ENCODE measurements at regions not wholly inside any gene's neighbourhood (a gene's known extent, or its start where the extent isn't known, plus 50 kb on each side); places are given as distances from the start of the nearest gene placed in this dataset.
"Not testable (repeated sequence)": the region's sequence is repeated elsewhere in the genome, so short reads cannot be mapped to it uniquely, and the experiment has no call there.

DNA sequence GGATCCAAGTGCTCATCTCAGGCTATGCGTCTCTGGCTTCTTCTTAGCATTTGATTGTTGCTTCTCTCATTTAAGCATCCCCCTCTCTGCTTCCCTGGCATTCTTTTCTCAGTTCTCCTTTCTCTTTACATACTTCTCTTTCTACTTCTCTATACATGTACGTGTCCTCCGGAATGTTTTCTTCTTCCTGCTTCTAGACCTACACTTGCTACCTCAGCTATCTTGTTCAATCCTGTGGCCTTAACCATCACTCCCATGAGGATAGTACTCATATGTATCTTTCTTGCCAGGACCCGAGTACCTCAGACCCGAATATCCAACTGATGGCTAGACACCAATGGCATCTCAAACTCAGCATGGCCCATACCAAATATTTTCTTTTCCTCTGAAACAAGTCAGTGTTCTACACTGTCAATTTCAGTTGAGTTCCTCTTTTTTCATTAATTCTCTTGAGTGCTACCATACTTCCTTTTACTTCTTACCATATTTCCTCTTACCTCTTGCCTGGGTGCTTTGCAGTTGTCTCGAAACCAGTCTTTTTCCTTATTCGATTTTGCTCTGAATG is 115.1 kb upstream of the SLC38A2 start:
- DNase-seq: no peak

- no peak for DNase-seq
Observed at GRCh38 chr12:46486588-46486987, 114.0 kb upstream of the SLC38A2 start.

DNA sequence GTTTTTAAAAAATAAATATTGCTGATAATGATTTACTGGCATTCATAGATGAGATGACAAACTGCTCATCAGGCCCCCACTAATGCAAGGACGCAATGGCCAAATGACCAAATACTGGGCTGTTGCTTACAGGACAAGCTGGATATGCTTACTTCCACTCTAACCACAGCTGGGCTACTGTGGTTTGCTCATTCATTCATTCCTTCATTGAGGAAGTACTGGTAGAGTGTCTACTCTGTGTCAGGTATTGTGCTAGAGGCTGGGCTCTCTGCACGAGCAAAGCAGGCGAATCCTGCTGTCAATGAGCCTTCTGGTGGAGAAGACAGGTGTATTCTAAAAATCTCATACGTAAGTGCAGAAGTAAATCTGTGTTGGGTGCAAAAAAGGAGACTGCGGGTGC is 113.3 kb upstream of the SLC38A2 start:
- DNase-seq: no peak

GRCh38 chr12:46484396-46485061 is 112.0 kb upstream of the SLC38A2 start:
- no peak for DNase-seq

GRCh38 chr12:46483572-46484395 is 111.2 kb upstream of the SLC38A2 start:
- no peak for DNase-seq

DNA sequence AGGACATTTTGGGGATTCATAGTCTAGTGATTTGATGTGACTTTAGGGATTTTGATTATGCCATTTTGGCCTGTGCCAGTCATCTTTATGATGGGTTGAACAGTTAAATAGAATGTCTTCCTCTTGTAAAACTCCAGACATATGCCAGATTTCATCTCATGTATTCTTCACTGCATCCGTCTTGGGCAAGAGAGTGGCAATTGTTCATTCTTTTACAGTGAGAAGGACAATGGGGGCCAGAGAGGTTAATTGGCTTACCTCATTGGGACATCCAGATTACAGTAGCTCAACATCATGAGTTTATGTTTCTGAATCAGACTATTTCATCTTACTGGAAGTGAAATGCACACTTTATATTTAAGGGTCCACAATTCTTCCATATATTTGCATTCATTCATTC is 108.2 kb upstream of the SLC38A2 start:
- no peak for DNase-seq

GRCh38 chr12:46480316-46480715 is 107.7 kb upstream of the SLC38A2 start:
- DNase-seq: no peak

DNA sequence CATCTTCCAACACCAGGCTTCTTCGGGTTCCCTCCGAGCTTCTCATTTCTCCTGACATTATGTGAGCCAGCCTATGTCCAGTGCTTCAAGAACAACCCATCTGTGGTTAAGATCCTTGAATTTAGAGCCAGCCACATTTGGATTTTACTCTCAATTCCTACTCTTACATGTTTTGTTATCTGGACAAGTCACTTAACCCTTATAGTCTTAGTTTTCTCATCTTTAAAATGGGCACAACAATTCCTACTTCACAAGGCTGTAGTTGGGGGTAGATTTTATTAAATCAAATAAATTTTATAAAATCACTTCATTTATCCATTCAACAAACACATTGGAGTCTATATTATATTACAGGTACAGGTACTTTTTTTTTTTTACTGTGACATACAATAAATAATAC is 105.5 kb upstream of the SLC38A2 start:
- no peak for DNase-seq

GRCh38 chr12:46477541-46477940 is 105.0 kb upstream of the SLC38A2 start:
- no peak for DNase-seq

DNA sequence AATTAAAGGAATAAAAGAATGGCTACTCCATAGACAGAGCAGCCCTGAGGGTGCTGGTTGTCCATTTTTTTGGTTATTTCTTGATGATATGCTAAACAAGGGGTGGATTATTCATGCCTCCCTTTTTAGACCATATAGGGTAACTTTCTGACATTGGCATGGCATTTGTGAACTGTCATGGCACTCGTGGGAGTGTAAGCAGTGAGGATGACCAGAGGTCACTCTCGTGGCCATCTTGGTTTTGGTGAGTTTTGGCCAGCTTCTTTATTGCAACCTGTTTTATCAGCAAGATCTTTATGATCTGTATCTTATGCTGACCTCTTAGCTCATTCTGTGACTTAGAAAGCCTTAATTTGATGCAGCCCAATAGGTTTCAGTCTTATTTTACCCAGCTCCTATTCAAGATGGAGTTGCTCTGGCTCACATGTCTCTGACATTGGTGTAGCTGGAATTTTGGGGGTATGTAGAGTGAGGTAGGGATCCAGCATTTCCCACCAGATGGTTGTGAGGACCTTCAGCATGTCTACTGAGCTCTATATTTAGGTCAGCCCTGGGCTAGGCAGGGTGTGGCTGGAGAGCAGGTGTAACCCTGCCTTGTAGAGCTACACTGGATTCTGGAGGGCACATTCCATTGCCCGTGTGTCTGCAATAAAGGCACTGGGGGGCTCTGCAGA is 103.5 kb upstream of the SLC38A2 start:
- no peak for DNase-seq

- DNase-seq: not testable (repeated sequence)
Observed at GRCh38 chr12:46474385-46474784, 101.8 kb upstream of the SLC38A2 start.

DNA sequence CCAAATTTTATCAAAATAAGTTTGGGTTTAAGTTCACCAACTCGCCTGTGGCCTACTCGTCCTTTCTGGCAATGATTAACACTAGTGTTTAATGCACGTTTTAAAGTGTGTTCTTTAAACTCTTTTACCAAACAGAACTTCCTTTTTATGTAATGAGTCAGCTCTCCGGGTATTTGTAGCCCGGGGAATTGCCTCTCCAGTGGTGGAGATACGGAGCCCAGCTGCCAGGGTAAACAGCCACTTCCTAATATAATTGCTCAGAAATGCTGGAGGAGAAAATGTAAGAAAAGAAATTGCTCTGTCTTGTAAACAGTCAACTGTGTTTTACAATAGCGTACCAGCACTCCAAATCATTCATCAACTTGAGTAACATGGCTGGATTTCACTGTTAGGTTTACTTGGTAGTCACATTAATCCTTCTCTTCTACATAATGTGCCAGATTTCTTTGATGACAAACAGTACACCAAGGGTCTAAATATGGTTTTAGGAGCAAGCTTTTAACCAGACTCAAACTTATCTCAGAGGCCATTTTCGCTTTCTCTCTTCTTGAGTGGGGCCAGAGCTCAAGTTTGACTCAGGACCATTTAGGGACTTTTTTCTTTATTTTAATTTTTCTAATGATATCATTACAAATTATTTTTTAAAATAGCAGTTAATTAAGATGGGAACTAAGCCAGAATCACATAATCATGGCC is 101.2 kb upstream of the SLC38A2 start:
- DNase-seq: peak; percentile 35

DNA sequence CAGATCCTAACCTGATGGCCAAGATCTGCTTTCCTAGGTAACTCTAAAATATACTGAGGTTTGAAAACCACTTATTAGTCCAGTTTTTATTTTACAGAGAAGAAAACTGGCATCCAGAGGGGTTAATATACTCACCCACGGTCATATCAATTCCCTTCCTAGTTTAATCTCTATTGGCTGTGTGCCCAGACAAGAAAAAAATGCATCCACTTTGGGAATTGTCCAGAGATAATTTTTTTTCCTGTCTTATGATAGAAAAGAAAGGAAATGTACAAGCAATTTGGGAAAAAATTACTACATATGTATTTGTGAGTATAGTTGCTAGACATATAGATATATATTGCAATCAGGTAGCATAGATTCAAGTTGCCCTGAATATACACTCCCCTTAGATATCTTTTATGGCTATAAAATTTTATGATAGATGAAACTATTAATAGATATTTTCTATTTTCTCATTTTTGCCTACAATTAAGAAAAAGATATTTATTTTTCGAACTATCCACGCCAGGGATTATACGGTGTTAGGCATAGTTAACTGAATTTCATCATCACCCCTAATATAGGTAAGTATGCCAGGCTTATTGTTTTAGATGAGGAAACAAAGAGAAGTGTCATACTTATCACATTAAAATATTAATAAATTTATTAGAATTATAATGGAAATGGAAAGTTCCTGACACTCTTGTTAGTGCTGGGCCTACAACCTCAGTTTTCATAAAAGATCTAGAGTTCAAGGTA is 100.5 kb upstream of the SLC38A2 start:
- no peak for DNase-seq

- no peak for DNase-seq
Observed at GRCh38 chr12:46472144-46472705, 99.7 kb upstream of the SLC38A2 start.

GRCh38 chr12:46471404-46471803 is 98.8 kb upstream of the SLC38A2 start:
- DNase-seq: no peak

- no peak for DNase-seq
Observed at GRCh38 chr12:46470975-46471374, 98.4 kb upstream of the SLC38A2 start.

- peak; percentile 39 for DNase-seq
Observed at GRCh38 chr12:46470036-46470627, 97.6 kb upstream of the SLC38A2 start.

GRCh38 chr12:46468813-46469212 is 96.2 kb upstream of the SLC38A2 start:
- DNase-seq: no peak

GRCh38 chr12:46468160-46468559 is 95.6 kb upstream of the SLC38A2 start:
- no peak for DNase-seq

- no peak for DNase-seq
Observed at GRCh38 chr12:46465307-46465706, 92.7 kb upstream of the SLC38A2 start.

DNA sequence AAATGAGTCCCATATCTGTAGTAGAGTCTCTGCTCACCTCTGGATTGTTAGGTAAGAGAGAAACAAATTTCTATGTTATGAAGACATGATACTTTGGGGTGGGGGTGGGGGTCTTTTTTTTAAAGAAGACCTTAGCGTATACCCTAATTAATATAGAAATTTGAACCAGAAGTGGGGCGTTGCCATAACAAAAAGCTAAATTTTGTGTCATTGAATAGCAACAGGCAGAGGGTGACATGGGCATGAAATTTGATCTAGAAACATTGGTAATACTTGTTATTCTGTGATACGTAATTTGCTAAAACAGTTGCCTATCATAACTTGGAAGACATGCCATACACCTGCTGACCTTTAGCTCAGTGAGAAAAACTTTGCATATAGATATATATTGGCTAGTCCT is 92.3 kb upstream of the SLC38A2 start:
- no peak for DNase-seq
